ENCODE measurements at regions not wholly inside any gene's neighbourhood (a gene's known extent, or its start where the extent isn't known, plus 50 kb on each side); places are given as distances from the start of the nearest gene placed in this dataset.

DNA sequence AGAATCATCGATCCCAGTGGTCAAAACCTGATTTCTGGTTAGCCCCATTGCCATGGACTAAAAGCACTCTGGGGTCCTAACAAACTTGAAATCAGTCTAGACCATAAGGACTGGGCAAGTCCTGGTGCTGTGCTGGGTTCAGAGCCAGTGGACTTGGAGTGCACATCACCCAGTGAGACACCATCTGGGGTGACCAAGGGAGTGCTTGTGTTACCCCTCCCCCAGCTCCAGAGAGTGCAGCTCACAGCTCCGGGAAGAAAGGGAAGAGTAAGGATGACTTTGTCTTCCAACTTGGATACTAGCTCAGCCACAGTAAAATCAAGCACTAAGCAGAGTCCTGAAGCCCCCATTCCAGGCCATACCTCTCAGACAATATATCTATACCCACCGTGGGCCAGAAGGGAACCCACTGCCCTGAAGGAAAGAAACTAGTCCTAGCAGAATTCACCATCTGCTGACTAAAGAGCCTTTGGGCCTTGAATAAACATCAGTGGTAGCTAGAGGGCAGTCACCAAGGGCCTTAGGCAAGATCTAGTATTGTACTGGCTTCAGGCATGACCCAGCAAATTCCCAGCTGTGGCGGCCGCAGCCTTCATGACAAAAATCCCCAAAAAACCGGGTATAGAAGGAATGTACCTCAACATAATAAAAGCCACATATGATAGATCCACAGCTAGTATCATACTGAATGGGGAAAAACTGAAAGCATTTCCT, 153.5 kb upstream of the OGFRL1 start (continued):
- TF ChIP-seq JUND (IDR thresholded peaks at IDR 0.05; ENCODE audit: low read length): no peak
- peak; percentile 18 to 46; a peak in 3 of 4 replicates for TF ChIP-seq RAD21 (IDR thresholded peaks at IDR 0.05 in 1 of 2, conservative IDR thresholded peaks at IDR 0.05 in 1 of 2; ENCODE audit: low read depth in 2 of 2, low read length in 2 of 2)
- no peak for TF ChIP-seq KDM4A (IDR thresholded peaks at IDR 0.05; ENCODE audit: low read depth, low read length, severe bottlenecking)
- TF ChIP-seq ATF2 (IDR thresholded peaks at IDR 0.05; ENCODE audit: low read length): no peak
- no peak for TF ChIP-seq POLR2A (IDR thresholded peaks at IDR 0.05; ENCODE audit: control extremely low read depth in 1 of 2, low read depth in 2 of 2, low read length in 2 of 2)
- TF ChIP-seq MAFK (IDR thresholded peaks at IDR 0.05; ENCODE audit: low read depth, low read length): peak; percentile 73; the same call in 1 of the 2 replicates
- no peak for TF ChIP-seq SIX5 (IDR thresholded peaks at IDR 0.05; ENCODE audit: low read depth, low read length)
- no peak for TF ChIP-seq TCF12 (IDR thresholded peaks at IDR 0.05; ENCODE audit: low read depth, low read length)
- TF ChIP-seq SIN3A (conservative IDR thresholded peaks at IDR 0.05 in 1 of 2, IDR thresholded peaks at IDR 0.05 in 1 of 2; ENCODE audit: low read depth in 1 of 2, low read length in 2 of 2): no peak
- no peak for TF ChIP-seq CTBP2 (IDR thresholded peaks at IDR 0.05; ENCODE audit: borderline replicate concordance, insufficient read depth, insufficient read length, low read length)
